Naive thymus-derived CD8-positive, alpha-beta T cell (primary cell): ENCODE measurements at regions not wholly inside any gene's neighbourhood (a gene's known extent, or its start where the extent isn't known, plus 50 kb on each side); places are given as distances from the start of the nearest gene placed in this dataset.

ENCODE experiments used
- ATAC-seq, 2 donors: fragments of 150-1000 bp; cut with Tn5 transposase in 1 of 2; sonication (Bioruptor Pico), chemical (Tn5 transposase) in 1 of 2; 1 replicate in 1 of 2; 2 replicates in 1 of 2; pipeline ENCODE4 v1.10.0; 2021; ENCODE audit warnings: mild to moderate bottlenecking in 2 of 2, moderate library complexity in 2 of 2
- POLR2A ChIA-PET: fragments of 350-600 bp; sonication (Branson Sonifier 250); formaldehyde crosslinking; loops from one replicate; lab custom pipeline; 2021; ENCODE audit warnings: antibody characterized with exemption; lab: Charles Lee
- DNase-seq, 10 donors: peaks; one replicate each; pipeline versions ENCODE4 v3.0.0 to v3.0.0-alpha.2; 2020 to 2022
- H3K27ac Mint-ChIP-seq, 10 donors: one replicate each; pipeline ENCODE4 v1.8.0; 2020 to 2022; ENCODE audit warnings: mild to moderate bottlenecking in 10 of 10, mixed read lengths in 10 of 10, moderate library complexity in 4 of 10, inconsistent platforms in 1 of 10
- H3K27me3 Mint-ChIP-seq, 5 donors: one replicate each; pipeline ENCODE4 v1.8.0; 2021 to 2022; ENCODE audit warnings: mixed read lengths in 5 of 5
- H3K36me3 Mint-ChIP-seq, 3 donors: one replicate each; pipeline ENCODE4 v1.8.0; 2020 to 2022; ENCODE audit warnings: mixed read lengths in 3 of 3, mild to moderate bottlenecking in 2 of 3, inconsistent platforms in 1 of 3
- H3K4me1 Mint-ChIP-seq, 4 donors: one replicate each; pipeline ENCODE4 v1.8.0; 2021 to 2022; ENCODE audit warnings: mixed read lengths in 4 of 4
- H3K4me3 Mint-ChIP-seq, 10 donors: one replicate each; pipeline ENCODE4 v1.8.0; 2020 to 2022; ENCODE audit warnings: mild to moderate bottlenecking in 10 of 10, mixed read lengths in 10 of 10, moderate library complexity in 6 of 10, inconsistent platforms in 1 of 10
- H3K9me3 Mint-ChIP-seq, 9 donors: one replicate each; pipeline ENCODE4 v1.8.0; 2020 to 2022; ENCODE audit warnings: mixed read lengths in 9 of 9, mild to moderate bottlenecking in 3 of 9, inconsistent platforms in 1 of 9, moderate library complexity in 1 of 9

DNA sequence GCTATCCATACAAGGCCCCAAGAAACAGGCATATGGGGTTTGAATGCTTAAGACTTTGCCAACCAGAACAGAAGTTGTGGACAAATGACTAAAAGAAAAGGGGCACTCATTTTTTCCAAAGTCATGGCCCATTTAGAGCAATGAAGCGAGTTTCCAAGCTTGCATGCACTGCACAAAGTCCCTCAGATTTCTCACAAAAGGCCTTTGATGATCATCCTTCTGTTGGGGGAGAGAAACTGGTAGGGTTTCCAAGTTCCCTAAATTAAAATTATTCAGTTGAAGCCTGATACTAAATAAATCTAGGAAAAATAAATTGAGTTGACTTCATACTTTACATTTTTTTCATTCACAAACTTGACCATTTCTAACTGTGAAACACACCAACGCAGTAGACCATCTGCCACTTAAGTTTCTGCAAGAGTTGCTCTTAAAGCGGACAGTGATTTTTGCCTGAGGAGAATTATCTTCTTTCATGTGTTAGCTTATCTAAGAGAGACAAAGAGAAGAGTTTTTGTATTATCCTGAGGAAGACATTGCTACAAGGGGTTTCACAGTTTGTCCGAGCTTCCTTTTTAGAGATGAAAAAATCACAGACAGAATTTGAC is 139.2 kb downstream of the SEC16B start:
- no peaks in the 10 kb centered on the region for H3K27me3 Mint-ChIP-seq
- H3K27ac Mint-ChIP-seq, result no peak overlapping the region
- H3K4me1 Mint-ChIP-seq, result no peaks in the 10 kb centered on the region
- ATAC-seq, result no peak
- no peak overlapping the region for H3K4me3 Mint-ChIP-seq
- POLR2A ChIA-PET, result no interaction called here
- DNase-seq, result no peak
- H3K9me3 Mint-ChIP-seq, result peaks cover 0 to 25% (median 5%) of the 10 kb centered on the region in 9 donors
- no peaks in the 10 kb centered on the region for H3K36me3 Mint-ChIP-seq

DNA sequence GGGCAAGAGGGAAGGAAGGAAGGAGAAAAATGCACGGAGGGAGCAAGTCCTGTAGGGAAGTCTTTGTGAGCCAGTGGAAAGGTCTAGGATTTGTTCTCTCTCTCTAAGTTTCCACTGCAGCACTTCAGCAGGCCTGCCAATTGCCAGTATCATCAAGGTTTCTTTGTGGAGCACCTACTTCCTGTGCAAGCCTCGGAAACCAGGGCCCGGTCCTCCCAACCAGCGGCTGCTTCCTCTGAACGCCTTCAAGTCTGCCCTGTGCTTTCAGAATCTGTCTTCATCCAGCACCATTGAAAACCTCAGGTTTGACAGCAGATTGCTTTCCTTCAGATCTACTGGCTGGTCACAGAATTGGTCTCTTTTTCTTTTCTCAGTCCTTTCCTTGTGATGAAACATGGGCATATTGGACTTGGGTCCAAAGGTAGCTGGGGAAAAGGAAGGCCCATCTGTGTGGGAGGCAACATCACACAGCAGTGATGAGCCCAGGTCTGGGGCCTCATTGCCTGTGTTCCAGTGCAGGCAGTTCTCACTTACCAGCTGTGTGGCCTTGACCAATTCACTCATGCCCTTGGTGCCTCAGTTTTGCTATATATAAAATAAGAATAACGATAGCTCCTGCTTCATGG is 144.5 kb downstream of the SEC16B start:
- Mint-ChIP-seq H3K4me1 (peaks cover 0 to 2% (median 0%) of the 10 kb centered on the region in 4 donors), H3K27ac (no peak overlapping the region), H3K4me3 (no peak overlapping the region), H3K27me3 (peaks cover 0 to 8% (median under 1%) of the 10 kb centered on the region in 5 donors), H3K36me3 (no peaks in the 10 kb centered on the region), H3K9me3 (peaks cover 0 to 9% (median 2%) of the 10 kb centered on the region in 9 donors)
- ATAC-seq (no peak), DNase-seq (no peak)
- POLR2A ChIA-PET, result no interaction called here

DNA sequence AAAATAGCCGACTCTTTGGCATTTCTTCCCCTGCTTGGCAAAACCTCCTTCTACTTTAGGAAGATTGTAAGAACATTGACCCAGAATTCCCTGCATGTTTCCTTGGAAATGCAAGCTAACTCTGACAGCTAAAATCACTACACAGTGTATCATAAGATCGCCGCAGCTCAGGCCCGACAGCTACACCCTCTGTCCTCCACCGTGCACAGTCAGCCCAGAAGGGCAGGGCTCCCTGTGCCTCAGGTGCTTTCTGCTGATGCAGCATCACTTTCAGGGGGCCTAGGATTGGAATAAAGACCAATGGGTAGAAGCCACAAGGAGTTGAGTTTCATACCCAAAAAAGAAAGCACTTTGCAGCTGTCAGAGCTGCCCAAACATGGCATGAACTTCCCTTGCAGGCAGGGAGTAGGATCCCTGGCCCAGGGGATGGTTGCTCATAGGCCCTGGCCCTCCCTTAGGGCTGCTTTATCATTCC is 145.3 kb downstream of the SEC16B start:
- peaks cover 0 to 2% (median 0%) of the 10 kb centered on the region in 4 donors for H3K4me1 Mint-ChIP-seq

DNA sequence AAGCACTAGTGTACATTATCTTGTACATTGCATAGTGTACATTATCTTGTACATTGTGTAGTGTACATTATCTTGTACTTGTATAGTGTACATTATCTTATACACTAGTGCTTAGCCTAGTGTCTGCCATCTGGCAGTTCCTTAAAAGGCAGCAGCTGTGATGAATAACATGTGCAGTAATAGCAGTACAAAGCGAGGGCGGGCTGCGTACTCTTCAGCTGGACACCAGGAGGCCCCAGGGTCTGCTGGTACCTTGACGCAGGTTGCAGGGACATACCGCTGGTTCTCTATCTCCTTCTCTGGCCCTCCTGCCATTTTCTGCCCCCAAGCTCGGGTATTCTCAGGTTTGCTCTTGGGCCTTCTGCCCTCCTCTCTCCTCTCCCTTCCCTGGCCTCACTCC is 149.6 kb downstream of the SEC16B start:
- Mint-ChIP-seq H3K4me3 (no peak overlapping the region), H3K27ac (no peak overlapping the region), H3K36me3 (no peaks in the 10 kb centered on the region), H3K4me1 (peaks cover 0 to 2% (median 0%) of the 10 kb centered on the region in 4 donors), H3K27me3 (peaks cover 0 to 10% (median 2%) of the 10 kb centered on the region in 5 donors), H3K9me3 (peaks cover 0 to 32% (median 5%) of the 10 kb centered on the region in 9 donors)
- no peak for ATAC-seq
- POLR2A ChIA-PET, result no interaction called here
- DNase-seq, result no peak

More for the DNA sequence above, 145.3 kb downstream of the SEC16B start:
- peaks cover 0 to 10% (median 2%) of the 10 kb centered on the region in 5 donors for H3K27me3 Mint-ChIP-seq
- peaks cover 0 to 9% (median 1%) of the 10 kb centered on the region in 9 donors for H3K9me3 Mint-ChIP-seq
- H3K36me3 Mint-ChIP-seq, result no peaks in the 10 kb centered on the region
- DNase-seq (no peak), ATAC-seq (no peak)
- no peak overlapping the region for H3K4me3 Mint-ChIP-seq
- POLR2A ChIA-PET, result no interaction called here
- H3K27ac Mint-ChIP-seq, result no peak overlapping the region

DNA sequence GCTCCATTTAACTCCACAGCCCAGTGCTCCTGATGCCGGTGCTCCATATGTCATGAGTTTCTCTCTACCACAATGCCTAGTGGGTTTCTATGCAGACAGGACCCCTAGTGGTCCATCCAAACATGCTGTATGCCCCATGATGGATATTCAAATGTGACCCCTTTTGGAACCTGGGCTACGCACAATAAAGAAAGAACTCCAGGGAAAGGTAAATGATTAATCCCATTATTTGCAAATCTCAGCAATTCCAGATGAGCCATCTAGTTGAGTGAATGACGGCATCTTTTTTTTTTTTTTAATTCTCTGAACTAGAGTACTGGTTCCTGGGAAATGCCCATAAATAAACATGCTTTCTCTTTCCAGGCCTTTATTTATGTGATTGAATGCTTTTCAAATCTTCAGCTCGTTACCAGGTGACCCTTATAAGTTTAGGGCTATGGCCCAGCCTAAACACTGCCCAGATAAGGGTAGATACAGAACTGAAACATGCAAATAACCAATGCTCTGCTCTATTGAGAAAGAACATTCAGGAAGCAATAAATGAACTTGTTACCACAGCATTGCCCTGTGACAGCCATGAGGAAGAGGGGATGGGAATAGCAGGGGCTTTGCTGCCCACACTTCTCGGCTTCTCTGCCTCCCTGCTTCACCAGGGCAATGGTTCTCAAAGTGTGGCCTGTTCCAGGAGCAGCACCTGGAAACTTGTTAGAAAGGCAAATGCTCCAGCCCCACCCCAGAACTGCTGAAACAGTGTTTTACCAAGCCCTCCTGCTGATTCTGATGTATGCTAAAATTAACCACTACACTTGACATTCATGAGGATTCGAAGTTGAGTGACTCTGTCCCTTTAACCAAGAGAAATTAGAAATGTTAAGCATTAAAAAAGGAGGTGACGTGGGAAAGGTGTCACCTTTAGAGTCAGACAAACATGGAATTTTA is 151.7 kb downstream of the SEC16B start:
- Mint-ChIP-seq H3K9me3 (peaks cover 0 to 35% (median 5%) of the 10 kb centered on the region in 9 donors), H3K4me1 (no peaks in the 10 kb centered on the region), H3K36me3 (no peaks in the 10 kb centered on the region), H3K4me3 (no peak overlapping the region), H3K27me3 (peaks cover 0 to 10% (median 2%) of the 10 kb centered on the region in 5 donors), H3K27ac (no peak overlapping the region)
- ATAC-seq (no peak), DNase-seq (no peak)
- POLR2A ChIA-PET, result no interaction called here

DNA sequence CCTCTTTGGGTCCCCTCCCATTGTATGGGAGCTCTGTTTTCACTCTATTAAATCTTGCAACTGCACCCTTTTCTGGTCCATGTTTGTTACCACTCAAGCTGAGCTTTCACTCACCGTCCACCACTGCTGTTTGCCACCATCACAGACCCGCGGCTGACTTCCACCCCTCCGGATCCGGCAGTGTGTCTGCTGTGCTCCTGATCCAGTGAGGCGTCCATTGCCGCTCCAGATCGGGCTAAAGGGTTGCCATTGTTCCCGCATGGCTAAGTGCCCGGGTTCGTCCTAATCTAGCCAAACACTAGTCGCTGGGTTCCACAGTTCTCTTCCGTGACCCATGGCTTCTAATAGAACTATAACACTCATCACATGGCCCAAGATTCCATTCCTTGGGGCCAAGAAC is 157.2 kb downstream of the SEC16B start:
- Mint-ChIP-seq H3K9me3 (peaks cover 0 to 32% (median 7%) of the 10 kb centered on the region in 9 donors), H3K4me3 (no peak overlapping the region), H3K27ac (no peak overlapping the region), H3K36me3 (no peaks in the 10 kb centered on the region), H3K27me3 (no peaks in the 10 kb centered on the region), H3K4me1 (no peaks in the 10 kb centered on the region)
- DNase-seq (no peak), ATAC-seq (no peak)
- POLR2A ChIA-PET, result no interaction called here

DNA sequence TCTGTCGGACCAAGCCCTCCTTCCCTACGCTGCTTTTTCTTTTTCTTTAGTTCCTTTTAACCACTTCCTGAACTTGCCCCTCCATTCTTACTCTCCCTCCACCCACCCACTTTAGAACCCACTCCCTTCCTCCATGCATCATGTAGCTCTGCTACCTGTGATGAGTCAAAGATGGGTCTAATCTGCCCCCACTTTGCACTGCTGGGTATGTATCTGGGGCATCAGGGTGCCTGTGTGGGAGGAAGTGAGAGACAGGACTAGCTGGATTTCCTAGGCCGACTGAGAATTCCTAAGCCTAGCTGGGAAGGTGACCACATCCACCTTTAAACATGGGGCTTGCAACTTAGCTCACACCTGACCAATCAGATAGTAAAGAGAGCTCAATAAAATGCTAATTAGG is 157.7 kb downstream of the SEC16B start:
- POLR2A ChIA-PET, result no interaction called here
- H3K27me3 Mint-ChIP-seq, result no peaks in the 10 kb centered on the region

DNA sequence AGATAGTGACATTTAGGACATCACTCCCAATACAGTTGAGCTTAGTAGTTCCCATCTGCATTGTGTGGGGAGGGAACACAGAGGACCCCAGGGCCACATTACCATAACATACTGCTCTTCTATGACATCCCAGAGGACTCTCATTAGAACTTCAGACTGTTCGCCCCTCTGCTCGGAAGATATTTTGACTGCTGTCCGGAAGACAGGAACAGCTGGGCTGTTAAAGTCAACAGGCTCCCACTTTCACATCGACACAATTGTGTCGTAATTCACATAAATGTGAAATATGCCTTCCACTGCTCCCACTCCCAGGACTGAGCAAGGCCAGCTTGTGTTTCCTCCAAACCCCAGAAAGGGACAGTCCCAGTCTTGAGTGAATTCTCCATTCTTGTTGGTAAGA is 158.4 kb downstream of the SEC16B start:
- POLR2A ChIA-PET, result no interaction called here
- H3K9me3 Mint-ChIP-seq, result peaks cover 0 to 20% (median 6%) of the 10 kb centered on the region in 9 donors
- ATAC-seq, result no peak

More for the DNA sequence above, 157.7 kb downstream of the SEC16B start:
- H3K36me3 Mint-ChIP-seq, result no peaks in the 10 kb centered on the region
- no peak for ATAC-seq
- no peak for DNase-seq
- H3K27ac Mint-ChIP-seq, result no peak overlapping the region
- no peak overlapping the region for H3K4me3 Mint-ChIP-seq
- no peaks in the 10 kb centered on the region for H3K4me1 Mint-ChIP-seq
- H3K9me3 Mint-ChIP-seq, result peaks cover 0 to 27% (median 8%) of the 10 kb centered on the region in 9 donors

DNA sequence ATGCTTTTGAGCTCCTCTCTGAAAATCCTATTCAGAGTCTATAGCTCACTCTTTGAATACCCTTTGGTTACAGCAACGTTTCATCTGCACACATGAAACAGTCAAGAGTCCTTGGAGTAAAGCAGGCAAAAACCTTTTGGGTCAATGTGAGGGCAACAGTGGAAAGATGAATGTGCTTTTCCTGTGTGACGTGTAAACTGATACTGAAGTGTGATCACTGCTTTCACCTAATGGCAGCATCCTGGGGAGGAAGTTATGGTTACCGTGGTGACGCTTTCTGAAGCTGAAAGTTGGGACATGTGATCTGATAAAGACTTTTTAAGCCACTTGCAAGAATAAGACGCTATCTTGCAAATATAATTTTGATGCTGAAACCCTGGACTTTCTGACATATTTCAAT is 160.0 kb downstream of the SEC16B start:
- Mint-ChIP-seq H3K4me1 (no peaks in the 10 kb centered on the region), H3K4me3 (no peak overlapping the region), H3K27me3 (peaks cover 0 to 6% (median 0%) of the 10 kb centered on the region in 5 donors), H3K9me3 (peaks cover 0 to 17% (median 11%) of the 10 kb centered on the region in 9 donors), H3K27ac (no peak overlapping the region), H3K36me3 (peaks cover 0 to 6% (median 0%) of the 10 kb centered on the region in 3 donors)
- POLR2A ChIA-PET, result no interaction called here
- no peak for ATAC-seq
- no peak for DNase-seq

More for the DNA sequence above, 158.4 kb downstream of the SEC16B start:
- DNase-seq, result no peak
- no peak overlapping the region for H3K4me3 Mint-ChIP-seq
- no peaks in the 10 kb centered on the region for H3K36me3 Mint-ChIP-seq
- no peak overlapping the region for H3K27ac Mint-ChIP-seq
- no peaks in the 10 kb centered on the region for H3K27me3 Mint-ChIP-seq
- H3K4me1 Mint-ChIP-seq, result no peaks in the 10 kb centered on the region

DNA sequence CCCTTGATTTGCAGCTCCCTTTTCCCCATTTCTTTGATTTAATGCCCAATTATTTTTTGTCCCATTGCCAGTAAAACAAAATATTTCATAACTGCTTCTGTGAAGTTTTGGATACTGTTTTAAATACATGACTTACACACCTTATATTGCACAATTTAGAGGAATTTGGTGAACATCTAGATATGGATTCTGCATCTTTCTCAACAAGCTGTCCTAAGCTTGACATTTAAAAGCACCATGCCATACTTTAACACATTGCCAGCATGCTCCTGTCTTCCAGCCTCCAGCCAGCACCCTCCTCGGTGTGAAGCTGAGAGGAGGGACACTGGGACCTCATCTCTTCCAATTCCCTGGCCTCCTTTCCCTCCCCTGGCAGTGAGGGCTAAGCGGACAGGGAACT is 167.6 kb downstream of the SEC16B start:
- POLR2A ChIA-PET, result no interaction called here
- DNase-seq, result no peak
- Mint-ChIP-seq H3K27me3 (peaks cover 0 to 12% (median 0%) of the 10 kb centered on the region in 5 donors), H3K9me3 (peaks cover 4 to 25% (median 13%) of the 10 kb centered on the region in 9 donors), H3K4me3 (no peak overlapping the region), H3K4me1 (peaks cover 0 to 2% (median 0%) of the 10 kb centered on the region in 4 donors), H3K36me3 (peaks cover 0 to 14% (median 0%) of the 10 kb centered on the region in 3 donors), H3K27ac (no peak overlapping the region)
- no peak for ATAC-seq

DNA sequence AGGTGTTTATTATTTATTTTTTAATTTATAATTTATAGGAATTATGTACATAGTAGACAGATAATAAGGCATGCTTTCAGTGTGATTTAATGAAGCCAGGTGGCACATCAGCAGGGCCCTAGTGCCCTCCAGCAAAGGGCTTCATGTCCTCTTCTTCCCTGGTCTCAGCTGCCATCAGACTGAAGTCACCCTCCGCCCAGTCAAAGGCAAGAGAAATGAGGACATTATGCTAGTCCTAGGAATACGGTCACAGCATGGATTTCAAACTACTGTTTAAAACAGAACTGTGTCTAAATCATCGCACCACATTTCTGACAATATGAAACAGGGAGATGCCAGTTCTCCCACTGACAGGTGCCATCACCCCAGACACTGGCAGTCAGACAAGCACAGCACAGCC is 168.1 kb downstream of the SEC16B start:
- Mint-ChIP-seq H3K9me3 (peaks cover 2 to 25% (median 13%) of the 10 kb centered on the region in 9 donors), H3K4me1 (peaks cover 0 to 2% (median 0%) of the 10 kb centered on the region in 4 donors), H3K36me3 (peaks cover 0 to 14% (median 0%) of the 10 kb centered on the region in 3 donors), H3K4me3 (no peak overlapping the region), H3K27ac (no peak overlapping the region), H3K27me3 (peaks cover 0 to 12% (median 0%) of the 10 kb centered on the region in 5 donors)
- POLR2A ChIA-PET, result no interaction called here
- DNase-seq, result no peak
- no peak for ATAC-seq

DNA sequence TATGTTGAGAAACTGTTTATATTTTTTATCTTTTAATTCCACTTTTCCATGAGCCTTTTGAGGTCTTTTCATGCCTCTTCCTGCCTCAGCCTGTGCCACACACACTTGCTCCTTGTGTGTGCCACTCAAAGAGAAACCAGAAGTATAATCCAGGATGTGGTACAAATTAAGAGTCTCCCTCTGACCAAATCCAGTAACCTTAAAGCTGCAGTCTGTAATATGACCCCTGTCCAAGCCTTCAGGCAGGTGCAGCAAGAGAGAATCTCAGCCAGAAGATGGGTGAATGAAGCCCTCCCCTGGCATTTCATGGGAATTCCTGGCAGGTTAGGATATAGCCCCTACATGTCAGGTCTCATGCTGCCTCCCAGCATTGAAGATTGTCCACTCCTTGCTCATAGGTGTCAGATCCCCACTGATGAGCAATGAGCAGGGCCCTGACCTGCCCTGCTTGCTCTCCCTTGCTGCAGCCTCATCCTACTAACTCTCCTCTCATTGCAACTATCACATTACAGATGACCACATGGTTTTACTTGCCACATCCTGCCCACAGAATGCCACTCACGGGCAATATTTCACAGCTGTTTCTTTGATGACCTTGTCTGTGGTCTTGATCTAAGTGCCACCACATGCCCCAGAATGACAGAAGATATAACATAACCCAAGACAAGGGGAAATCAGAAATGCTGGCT is 169.3 kb downstream of the SEC16B start:
- Mint-ChIP-seq H3K36me3 (peaks cover 0 to 10% (median 0%) of the 10 kb centered on the region in 3 donors), H3K27ac (no peak overlapping the region), H3K27me3 (peaks cover 0 to 8% (median 0%) of the 10 kb centered on the region in 5 donors), H3K4me1 (peaks cover 0 to 2% (median 0%) of the 10 kb centered on the region in 4 donors), H3K4me3 (no peak overlapping the region), H3K9me3 (peaks cover 2 to 22% (median 11%) of the 10 kb centered on the region in 9 donors)
- ATAC-seq (no peak), DNase-seq (no peak)
- POLR2A ChIA-PET, result no interaction called here
